HG02885 (cell line): ENCODE measurements at regions not wholly inside any gene's neighbourhood (a gene's known extent, or its start where the extent isn't known, plus 50 kb on each side); places are given as distances from the start of the nearest gene placed in this dataset.

Experiments
- ATAC-seq: cut with Tn5 transposase; IDR thresholded peaks from one replicate; pipeline ENCODE4 v1.9.1; 2021; ENCODE audit warnings: mild to moderate bottlenecking; ENCODE audit not compliant: unreplicated experiment, poor library complexity

GRCh38 chr3:164196477-164196876 is 881.8 kb downstream of the SI start:
- no peak for ATAC-seq

- ATAC-seq = no peak
Observed at GRCh38 chr3:164194842-164195241, 883.5 kb downstream of the SI start.

DNA sequence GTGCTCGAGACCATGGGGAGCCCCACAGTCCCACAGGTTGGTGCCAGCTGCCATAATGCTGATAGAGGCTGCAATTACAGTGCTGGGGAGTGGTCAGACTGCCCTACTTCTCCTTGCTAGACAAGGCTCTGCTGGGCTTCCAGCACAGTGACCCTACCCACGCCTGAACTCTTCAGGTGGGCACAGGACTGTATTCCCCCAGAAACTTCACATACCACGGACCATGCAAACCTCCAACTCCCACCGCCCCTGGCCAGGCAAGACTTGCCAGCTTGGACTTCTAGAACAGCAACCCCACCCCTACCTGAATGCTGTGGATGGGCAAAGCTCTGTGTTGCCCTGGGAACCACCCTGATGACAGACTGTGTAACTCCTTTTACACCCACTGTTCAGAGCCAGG is 885.3 kb downstream of the SI start:
- no peak for ATAC-seq

- no peak for ATAC-seq
Observed at GRCh38 chr3:164190566-164190965, 887.7 kb downstream of the SI start.

- ATAC-seq = no peak
Observed at GRCh38 chr3:164186095-164186494, 892.2 kb downstream of the SI start.

DNA sequence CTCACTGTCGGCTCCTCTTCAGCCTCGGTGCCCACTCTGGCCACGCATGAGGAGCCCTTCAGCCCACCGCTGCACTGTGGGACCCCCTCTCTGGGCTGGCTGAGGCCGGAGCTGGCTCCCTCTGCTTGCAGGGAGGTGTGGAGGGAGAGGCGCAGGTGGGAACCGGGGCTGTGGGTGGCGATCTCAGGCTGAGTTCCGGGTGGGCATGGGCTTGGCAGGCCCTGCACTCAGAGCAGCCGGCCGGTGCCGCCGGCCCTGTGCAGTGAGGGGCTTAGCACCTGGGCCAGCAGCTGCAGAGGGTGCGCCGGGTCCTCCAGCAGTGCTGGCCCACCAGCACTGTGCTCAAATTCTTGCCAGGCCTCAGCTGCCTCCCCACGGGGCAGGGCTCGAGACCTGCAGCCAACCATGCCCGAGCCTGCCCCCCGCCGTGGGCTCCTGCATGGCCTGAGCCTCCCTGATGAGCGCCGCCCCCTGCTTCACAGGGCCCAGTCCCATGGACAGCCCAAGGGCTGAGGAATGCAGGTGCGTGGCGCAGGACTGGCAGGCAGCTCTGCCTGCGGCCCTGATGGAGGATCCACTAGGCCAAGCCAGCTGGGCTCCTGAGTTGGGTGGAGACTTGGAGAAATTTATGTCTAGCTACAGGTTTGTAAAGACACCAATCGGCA is 899.1 kb downstream of the SI start:
- ATAC-seq = no peak

- ATAC-seq = no peak
Observed at GRCh38 chr3:164174059-164174458, 904.2 kb downstream of the SI start.

DNA sequence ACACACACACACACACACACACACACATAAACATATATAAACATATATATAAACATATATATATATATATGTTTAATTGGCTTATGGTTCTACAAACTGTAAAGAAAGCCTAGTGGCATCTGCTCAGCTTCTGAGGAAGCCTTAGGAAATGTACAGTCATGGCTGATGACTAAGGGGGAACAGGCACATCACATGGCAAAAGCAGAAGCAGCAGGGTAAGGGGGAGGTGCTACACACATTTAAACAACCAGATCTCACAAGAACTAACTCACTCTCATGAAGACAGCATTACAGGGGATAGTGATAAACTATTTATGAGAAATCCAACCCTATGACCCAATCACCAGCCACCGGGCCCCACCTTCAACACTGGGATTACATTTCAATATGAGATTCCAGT is 922.9 kb downstream of the SI start:
- ATAC-seq = no peak

DNA sequence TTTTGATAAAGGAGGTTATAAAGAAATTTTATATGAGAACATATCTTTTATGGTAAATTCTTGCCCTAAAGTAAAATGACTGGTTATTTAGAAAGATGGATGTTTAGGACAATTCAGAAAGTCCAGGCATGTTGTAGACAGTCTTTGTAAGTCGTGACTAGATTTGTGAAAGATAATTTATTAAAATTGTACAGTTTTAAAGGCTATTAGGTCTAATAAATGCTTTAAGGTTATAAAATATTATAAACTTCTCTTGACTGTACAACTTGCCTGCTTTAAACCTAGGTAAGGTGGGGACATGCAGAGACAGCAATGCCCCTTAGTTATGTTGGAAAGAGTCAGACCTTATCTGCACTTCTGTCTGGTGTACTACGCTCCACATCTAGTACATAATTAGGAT is 933.5 kb downstream of the SI start:
- no peak for ATAC-seq

DNA sequence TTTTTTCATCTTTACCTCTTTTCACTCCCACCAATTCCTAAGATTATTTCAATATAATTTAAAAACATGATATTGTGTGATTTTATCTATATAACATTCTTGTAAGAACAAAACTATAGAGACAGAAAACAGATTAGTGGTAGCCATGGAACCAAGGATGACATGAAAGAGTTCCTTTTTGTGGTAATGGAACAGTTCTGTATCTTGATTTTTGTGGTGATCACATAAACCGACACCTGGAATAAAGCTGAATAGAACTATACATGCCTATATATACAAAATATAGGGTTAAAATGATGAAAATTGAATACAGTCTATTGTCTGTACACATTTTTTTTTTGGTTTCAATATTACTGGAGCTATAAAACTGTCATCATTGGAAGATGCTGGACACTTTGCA is 945.4 kb downstream of the SI start:
- ATAC-seq = no peak

DNA sequence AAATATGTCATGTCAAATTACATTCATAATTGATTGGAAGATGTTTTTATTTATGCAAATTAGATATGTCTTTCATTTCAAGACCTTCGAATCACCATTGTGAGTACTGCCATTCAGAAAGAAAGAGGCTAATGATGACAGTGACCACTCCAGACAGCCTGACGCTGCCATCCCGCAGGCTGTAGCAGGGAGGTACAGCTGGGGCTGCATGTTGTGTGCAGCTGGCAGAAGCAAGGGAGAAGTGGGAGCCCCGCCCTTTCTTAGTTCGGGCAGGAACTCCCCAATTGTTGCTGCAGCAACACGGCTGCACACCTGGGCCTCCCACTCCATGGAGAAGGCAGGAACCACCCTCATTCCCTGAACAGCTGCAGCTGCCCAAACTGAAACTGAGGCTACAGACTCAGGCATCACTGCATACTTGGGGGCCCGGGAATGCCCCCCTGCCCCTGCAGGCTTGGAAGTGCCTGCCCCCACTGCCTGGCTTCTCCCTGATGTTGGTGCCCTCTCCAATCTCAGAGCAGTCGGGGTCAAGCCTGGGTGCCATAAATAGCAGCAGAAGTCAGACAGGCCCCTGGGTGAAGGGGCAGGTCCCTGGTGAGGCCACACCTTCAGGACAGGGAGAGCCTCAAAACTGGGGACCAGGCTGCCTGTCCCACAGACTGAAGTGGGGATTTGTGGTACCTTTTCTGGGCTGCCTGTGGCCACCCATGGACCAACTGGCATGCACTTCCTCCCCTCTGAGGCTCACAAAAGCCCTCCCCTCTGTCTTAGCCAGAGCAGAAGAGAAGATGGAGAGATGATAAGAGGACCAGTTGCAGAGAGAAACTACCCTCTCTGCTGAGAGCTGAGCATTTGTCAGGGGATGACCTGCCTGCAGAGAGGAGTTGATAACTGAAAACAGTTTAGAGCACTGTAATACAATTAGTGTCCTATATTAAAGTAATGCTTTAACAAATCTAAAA is 964.6 kb downstream of the SI start:
- ATAC-seq = no peak

- no peak for ATAC-seq
Observed at GRCh38 chr3:164096352-164096751, 981.9 kb downstream of the SI start.

DNA sequence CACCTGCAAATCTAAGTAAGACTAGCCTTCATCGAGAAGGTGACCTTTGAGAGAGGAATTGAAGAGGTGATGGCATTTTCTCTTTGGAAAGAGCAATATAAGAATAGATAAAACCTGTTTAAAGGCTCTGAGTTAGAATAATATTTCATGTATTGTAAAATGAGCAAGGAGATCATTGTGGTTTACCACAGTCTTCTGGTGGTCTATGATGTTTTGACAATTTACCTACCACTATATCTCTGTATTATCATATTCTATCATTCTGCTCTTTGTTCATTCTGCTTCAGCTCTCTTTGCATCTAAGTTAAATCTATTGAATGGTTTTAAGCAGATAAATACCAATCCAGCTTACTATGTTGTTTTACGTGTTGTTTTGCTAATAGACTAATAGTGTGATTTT is 982.3 kb downstream of the SI start:
- ATAC-seq = no peak

- no peak for ATAC-seq
Observed at GRCh38 chr3:164095279-164095678, 983.0 kb downstream of the SI start.

GRCh38 chr3:164094546-164094945 is 983.8 kb downstream of the SI start:
- ATAC-seq = no peak

GRCh38 chr3:164080208-164080607 is 998.1 kb downstream of the SI start:
- no peak for ATAC-seq

DNA sequence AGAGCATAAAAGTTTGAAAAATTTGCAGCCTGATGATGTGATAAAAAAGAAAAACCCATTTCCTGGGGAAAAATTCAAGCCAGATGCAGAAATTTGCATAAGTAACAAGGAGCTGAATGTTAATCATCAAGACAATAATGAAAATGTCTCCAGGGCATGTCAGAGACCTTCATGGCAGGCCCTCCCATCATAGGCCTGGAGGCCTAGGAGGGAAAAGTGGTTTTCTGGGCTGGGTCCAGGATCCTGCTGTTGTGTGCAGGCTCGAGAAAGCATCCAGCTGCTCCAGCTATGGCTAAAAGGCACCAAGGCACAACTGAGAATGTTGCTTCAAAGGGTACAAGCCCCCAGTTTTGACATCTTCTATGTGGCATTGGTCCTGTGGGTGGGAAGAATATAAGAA is 1014.0 kb downstream of the SI start:
- ATAC-seq = no peak

DNA sequence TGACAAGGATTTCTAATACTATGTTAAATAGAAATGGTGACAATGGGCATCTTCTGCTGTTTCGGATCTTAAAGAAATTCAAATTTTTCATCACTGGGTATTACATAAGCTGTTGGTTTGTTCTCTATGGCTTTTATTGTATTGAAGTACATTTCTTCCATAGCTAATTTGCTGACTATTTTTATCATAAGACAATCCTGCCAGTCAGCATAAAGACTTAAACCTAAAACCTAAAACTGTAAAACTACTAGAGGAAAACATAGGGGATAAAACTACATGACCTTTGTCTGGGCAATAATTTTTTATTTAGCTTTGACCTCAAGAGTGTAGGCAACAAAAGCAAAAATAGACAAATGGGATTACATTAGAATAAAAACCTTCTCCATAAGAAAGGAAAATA is 1017.4 kb downstream of the SI start:
- no peak for ATAC-seq

- no peak for ATAC-seq
Observed at GRCh38 chr3:164049847-164050246, 1028.4 kb downstream of the SI start.

DNA sequence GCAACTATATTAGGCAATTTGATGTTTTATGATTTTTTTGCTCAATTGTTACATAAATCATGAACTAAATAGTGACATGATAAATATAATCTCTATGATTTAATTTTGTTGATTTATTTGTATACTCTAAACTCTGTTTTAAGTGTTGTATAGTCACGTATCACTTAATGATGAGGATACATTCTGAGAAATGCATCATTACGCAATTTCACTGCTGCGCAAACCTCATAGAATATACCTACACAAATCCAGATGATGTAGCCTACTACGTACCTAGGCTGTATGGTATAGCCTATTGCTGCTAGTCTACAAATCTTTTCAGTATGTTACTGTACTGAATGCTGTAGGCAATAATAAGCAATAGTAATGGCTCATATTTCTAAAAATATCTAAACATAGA is 1029.8 kb downstream of the SI start:
- ATAC-seq = no peak

- ATAC-seq = no peak
Observed at GRCh38 chr3:164040991-164041390, 1037.3 kb downstream of the SI start.

GRCh38 chr3:164030194-164030593 is 1048.1 kb downstream of the SI start:
- no peak for ATAC-seq
